Upper lobe of right lung (tissue), 1 donor: ENCODE measurements at regions not wholly inside any gene's neighbourhood (a gene's known extent, or its start where the extent isn't known, plus 50 kb on each side); places are given as distances from the start of the nearest gene placed in this dataset.

Experiments used
- ATAC-seq: fragments of 200-7000 bp; cut with Tn5 transposase; one replicate; pipeline ENCODE4 v1.9.1; 2020; ENCODE audit warnings: mild to moderate bottlenecking, moderate library complexity
- DNase-seq: peaks from one replicate; pipeline ENCODE4 v3.0.0-alpha.2; 2020
- H3K27ac ChIP-seq: fragments of 200-600 bp; one replicate; pipeline ENCODE4 v1.8.0; 2022
- H3K27me3 ChIP-seq: fragments of 200-600 bp; one replicate; pipeline ENCODE4 v1.8.0; 2022; ENCODE audit warnings: mild to moderate bottlenecking
- H3K36me3 ChIP-seq: fragments of 200-600 bp; one replicate; pipeline ENCODE4 v1.8.0; 2022
- H3K4me1 ChIP-seq: fragments of 200-600 bp; one replicate; pipeline ENCODE4 v1.8.0; 2022
- H3K4me3 ChIP-seq: fragments of 200-600 bp; one replicate; pipeline ENCODE4 v1.8.0; 2022; ENCODE audit warnings: mild to moderate bottlenecking
- H3K9me3 ChIP-seq: fragments of 200-600 bp; one replicate; pipeline ENCODE4 v1.8.0; 2022
- CTCF ChIP-seq: fragments of 200-600 bp; IDR thresholded peaks from one replicate; pipeline ENCODE4 v1.8.0; 2022; ENCODE audit warnings: antibody characterized with exemption
- intact Hi-C: fragments of 100-400 bp; cut with DNase I; formaldehyde crosslinking; loops from one replicate; pipeline ENCODE4 v1.11.0; 2022
- donor health status: DM: no; HTN: yes; CAD: no; lungs with severe emphysema.

GRCh38 chr7:53641091-53641490 lies 605.7 kb downstream of the POM121L12 start:
- intact Hi-C loops, result no loop called here
- TF ChIP-seq CTCF, result no peak
- DNase-seq, result no peak

GRCh38 chr7:53642361-53642760 lies 606.9 kb downstream of the POM121L12 start:
- no peaks in the 10 kb centered on the region for H3K4me1 ChIP-seq
- no peak for TF ChIP-seq CTCF
- no peak overlapping the region for H3K27ac ChIP-seq
- DNase-seq (no peak), ATAC-seq (no peak)
- intact Hi-C loops, result no loop called here
- H3K36me3 ChIP-seq, result no peaks in the 10 kb centered on the region
- no peak overlapping the region for H3K4me3 ChIP-seq
- peaks cover 6% of the 10 kb centered on the region for H3K9me3 ChIP-seq
- H3K27me3 ChIP-seq, result no peaks in the 10 kb centered on the region

More at GRCh38 chr7:53641091-53641490, 605.7 kb downstream of the POM121L12 start:
- ATAC-seq, result no peak
- Histone ChIP-seq H3K4me1 (no peaks in the 10 kb centered on the region), H3K36me3 (no peaks in the 10 kb centered on the region), H3K27me3 (no peaks in the 10 kb centered on the region), H3K9me3 (peaks cover 6% of the 10 kb centered on the region), H3K4me3 (no peak overlapping the region), H3K27ac (no peak overlapping the region)

- no peaks in the 10 kb centered on the region for H3K27me3 ChIP-seq
- ATAC-seq (no peak), DNase-seq (no peak)
- no peak for TF ChIP-seq CTCF
- H3K9me3 ChIP-seq, result peaks cover 6% of the 10 kb centered on the region
- no peaks in the 10 kb centered on the region for H3K4me1 ChIP-seq
- no peaks in the 10 kb centered on the region for H3K36me3 ChIP-seq
- H3K4me3 ChIP-seq, result no peak overlapping the region
- no peak overlapping the region for H3K27ac ChIP-seq
- intact Hi-C loops, result no loop called here
Measured at GRCh38 chr7:53642866-53643265, 607.4 kb downstream of the POM121L12 start.

- DNase-seq (no peak), ATAC-seq (no peak)
- intact Hi-C loops, result no loop called here
- Histone ChIP-seq H3K27me3 (no peaks in the 10 kb centered on the region), H3K9me3 (peaks cover 4% of the 10 kb centered on the region), H3K36me3 (no peaks in the 10 kb centered on the region), H3K27ac (no peak overlapping the region), H3K4me3 (no peak overlapping the region), H3K4me1 (no peaks in the 10 kb centered on the region)
- TF ChIP-seq CTCF, result no peak
Measured at GRCh38 chr7:53656881-53657280, 621.4 kb downstream of the POM121L12 start.

- DNase-seq (no peak), ATAC-seq (no peak)
- intact Hi-C loops, result no loop called here
- no peak overlapping the region for H3K4me3 ChIP-seq
- H3K27me3 ChIP-seq, result no peaks in the 10 kb centered on the region
- H3K9me3 ChIP-seq, result peaks cover 4% of the 10 kb centered on the region
- H3K36me3 ChIP-seq, result no peaks in the 10 kb centered on the region
- H3K27ac ChIP-seq, result no peak overlapping the region
- no peak for TF ChIP-seq CTCF
- no peaks in the 10 kb centered on the region for H3K4me1 ChIP-seq
Measured at GRCh38 chr7:53657586-53657985, 622.2 kb downstream of the POM121L12 start.

GRCh38 chr7:53658951-53659350 lies 623.5 kb downstream of the POM121L12 start:
- intact Hi-C loops, result no loop called here
- ATAC-seq (no peak), DNase-seq (no peak)
- TF ChIP-seq CTCF, result no peak
- Histone ChIP-seq H3K27ac (no peak overlapping the region), H3K36me3 (no peaks in the 10 kb centered on the region), H3K4me1 (no peaks in the 10 kb centered on the region), H3K27me3 (no peaks in the 10 kb centered on the region), H3K4me3 (no peak overlapping the region), H3K9me3 (peaks cover 4% of the 10 kb centered on the region)
